NOMO-1 treated with DMSO at 0.1 percent for 48 hours (cell line): ENCODE measurements at regions not wholly inside any gene's neighbourhood (a gene's known extent, or its start where the extent isn't known, plus 50 kb on each side); places are given as distances from the start of the nearest gene placed in this dataset.
"Not testable (repeated sequence)": the region's sequence is repeated elsewhere in the genome, so short reads cannot be mapped to it uniquely, and the experiment has no call there.

Experiments used
- DNase-seq: peaks from one replicate; lab custom pipeline; 2025; ENCODE audit not compliant: unreplicated experiment; lab: John Stamatoyannopoulos, UW

GRCh38 chr11:98061858-98062257 lies 958.9 kb upstream of the CNTN5 start:
- no peak for DNase-seq

GRCh38 chr11:98062714-98063113 lies 958.0 kb upstream of the CNTN5 start:
- DNase-seq, result no peak

- DNase-seq, result no peak
These were observed 952.5 kb upstream of the CNTN5 start for GRCh38 chr11:98068251-98068650.

- not testable (repeated sequence) for DNase-seq
These were observed 951.6 kb upstream of the CNTN5 start for GRCh38 chr11:98069147-98069546.

GRCh38 chr11:98069861-98070260 lies 950.9 kb upstream of the CNTN5 start:
- DNase-seq, result no peak

- no peak for DNase-seq
These were observed 929.8 kb upstream of the CNTN5 start for GRCh38 chr11:98090861-98091505.

- no peak for DNase-seq
These were observed 921.4 kb upstream of the CNTN5 start for GRCh38 chr11:98099371-98099770.

GRCh38 chr11:98100689-98101088 lies 920.1 kb upstream of the CNTN5 start:
- no peak for DNase-seq

GRCh38 chr11:98101329-98101728 lies 919.4 kb upstream of the CNTN5 start:
- DNase-seq, result no peak

GRCh38 chr11:98104249-98104648 lies 916.5 kb upstream of the CNTN5 start:
- no peak for DNase-seq

GRCh38 chr11:98107736-98108135 lies 913.0 kb upstream of the CNTN5 start:
- no peak for DNase-seq

GRCh38 chr11:98110030-98110429 lies 910.7 kb upstream of the CNTN5 start:
- DNase-seq, result no peak

GRCh38 chr11:98115873-98116272 lies 904.9 kb upstream of the CNTN5 start:
- DNase-seq, result no peak

GRCh38 chr11:98130117-98130625 lies 890.6 kb upstream of the CNTN5 start:
- no peak for DNase-seq

- no peak for DNase-seq
These were observed 884.4 kb upstream of the CNTN5 start for GRCh38 chr11:98136357-98136756.

- no peak for DNase-seq
These were observed 883.3 kb upstream of the CNTN5 start for GRCh38 chr11:98137437-98137836.

GRCh38 chr11:98143661-98144060 lies 877.1 kb upstream of the CNTN5 start:
- no peak for DNase-seq

GRCh38 chr11:98153752-98154151 lies 867.0 kb upstream of the CNTN5 start:
- DNase-seq, result no peak

GRCh38 chr11:98155696-98156095 lies 865.1 kb upstream of the CNTN5 start:
- no peak for DNase-seq

- no peak for DNase-seq
These were observed 842.8 kb upstream of the CNTN5 start for GRCh38 chr11:98177925-98178324.

GRCh38 chr11:98180511-98180910 lies 840.2 kb upstream of the CNTN5 start:
- DNase-seq, result no peak

GRCh38 chr11:98180921-98181320 lies 839.8 kb upstream of the CNTN5 start:
- DNase-seq, result no peak

- no peak for DNase-seq
These were observed 837.7 kb upstream of the CNTN5 start for GRCh38 chr11:98183034-98183433.
